ENCODE measurements at regions not wholly inside any gene's neighbourhood (a gene's known extent, or its start where the extent isn't known, plus 50 kb on each side); places are given as distances from the start of the nearest gene placed in this dataset.

DNA sequence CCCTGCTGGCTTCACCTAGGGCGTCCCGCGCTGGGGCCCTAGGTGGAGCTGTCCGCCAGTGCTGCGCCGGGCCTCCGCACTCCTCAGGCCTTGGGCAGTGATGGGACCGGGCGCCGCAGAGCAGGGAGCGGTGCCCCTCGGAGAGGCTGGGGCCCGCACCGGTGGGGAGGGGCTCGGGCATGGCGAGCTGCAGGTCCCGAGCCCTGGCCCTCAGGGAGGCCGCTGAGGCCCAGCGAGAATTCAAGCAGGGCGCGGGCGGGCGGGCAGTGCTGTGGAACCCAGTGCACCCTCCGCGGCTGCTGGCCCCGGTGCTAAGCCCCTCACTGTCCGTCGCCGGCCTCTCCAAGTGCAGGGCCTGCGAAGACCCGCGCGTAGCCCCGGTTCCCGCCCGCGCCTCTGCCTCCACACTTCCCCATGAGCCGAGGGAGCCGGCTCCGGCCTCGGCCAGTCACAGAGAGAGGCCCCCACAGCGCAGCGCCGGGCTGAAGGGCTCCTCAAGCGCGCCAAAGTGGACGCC lies 565.1 kb upstream of the NDST4 start:
- Histone ChIP-seq H3K4me1 (ENCODE audit: control insufficient read depth in 1 of 2, insufficient read depth in 2 of 2, low read depth in 1 of 2, low read length in 1 of 2) (no peaks in the 10 kb centered on the region), H3K4me3 (ENCODE audit: low read depth in 2 of 2, low read length in 1 of 2) (no peak overlapping the region), H2AFZ (ENCODE audit: low read depth) (no peak overlapping the region), H3F3A (replicated peaks; ENCODE audit: insufficient read depth) (no peaks in the 10 kb centered on the region), H3K36me3 (replicated peaks in 1 of 2; ENCODE audit: control insufficient read depth in 1 of 2, insufficient read depth in 2 of 2, low read length in 1 of 2) (no peaks in the 10 kb centered on the region), H3K9ac (no peak overlapping the region), H3K79me2 (ENCODE audit: insufficient read depth) (no peaks in the 10 kb centered on the region), H4K20me1 (ENCODE audit: insufficient read depth) (no peaks in the 10 kb centered on the region), H3K4me2 (no peak overlapping the region), H3K27me3 (ENCODE audit: insufficient read depth) (no peaks in the 10 kb centered on the region), H3K9me3 (no peaks in the 10 kb centered on the region), H3K9me2 (no peaks in the 10 kb centered on the region), H3K27ac (ENCODE audit: low read depth in 2 of 2, low read length in 1 of 2) (no peak overlapping the region)
- ChIA-PET POLR2A (no interaction called here), CTCF (no interaction called here)
- no peak for DNase-seq
- TF ChIP-seq GABPA (IDR thresholded peaks at IDR 0.05; ENCODE audit: low read depth) = no peak
- TF ChIP-seq MXI1 (IDR thresholded peaks at IDR 0.05; ENCODE audit: low read depth, low read length) = no peak
- TF ChIP-seq POLR2AphosphoS5 (IDR thresholded peaks at IDR 0.05; ENCODE audit: low read depth, low read length) = no peak
- TF ChIP-seq YY1 (IDR thresholded peaks at IDR 0.05; ENCODE audit: low read depth) = no peak
- TF ChIP-seq CHD2 (IDR thresholded peaks at IDR 0.05; ENCODE audit: low read length, partially characterized antibody) = no peak
- TF ChIP-seq FOXM1 (IDR thresholded peaks at IDR 0.05; ENCODE audit: low read depth) = no peak
- TF ChIP-seq, protein P1, sequence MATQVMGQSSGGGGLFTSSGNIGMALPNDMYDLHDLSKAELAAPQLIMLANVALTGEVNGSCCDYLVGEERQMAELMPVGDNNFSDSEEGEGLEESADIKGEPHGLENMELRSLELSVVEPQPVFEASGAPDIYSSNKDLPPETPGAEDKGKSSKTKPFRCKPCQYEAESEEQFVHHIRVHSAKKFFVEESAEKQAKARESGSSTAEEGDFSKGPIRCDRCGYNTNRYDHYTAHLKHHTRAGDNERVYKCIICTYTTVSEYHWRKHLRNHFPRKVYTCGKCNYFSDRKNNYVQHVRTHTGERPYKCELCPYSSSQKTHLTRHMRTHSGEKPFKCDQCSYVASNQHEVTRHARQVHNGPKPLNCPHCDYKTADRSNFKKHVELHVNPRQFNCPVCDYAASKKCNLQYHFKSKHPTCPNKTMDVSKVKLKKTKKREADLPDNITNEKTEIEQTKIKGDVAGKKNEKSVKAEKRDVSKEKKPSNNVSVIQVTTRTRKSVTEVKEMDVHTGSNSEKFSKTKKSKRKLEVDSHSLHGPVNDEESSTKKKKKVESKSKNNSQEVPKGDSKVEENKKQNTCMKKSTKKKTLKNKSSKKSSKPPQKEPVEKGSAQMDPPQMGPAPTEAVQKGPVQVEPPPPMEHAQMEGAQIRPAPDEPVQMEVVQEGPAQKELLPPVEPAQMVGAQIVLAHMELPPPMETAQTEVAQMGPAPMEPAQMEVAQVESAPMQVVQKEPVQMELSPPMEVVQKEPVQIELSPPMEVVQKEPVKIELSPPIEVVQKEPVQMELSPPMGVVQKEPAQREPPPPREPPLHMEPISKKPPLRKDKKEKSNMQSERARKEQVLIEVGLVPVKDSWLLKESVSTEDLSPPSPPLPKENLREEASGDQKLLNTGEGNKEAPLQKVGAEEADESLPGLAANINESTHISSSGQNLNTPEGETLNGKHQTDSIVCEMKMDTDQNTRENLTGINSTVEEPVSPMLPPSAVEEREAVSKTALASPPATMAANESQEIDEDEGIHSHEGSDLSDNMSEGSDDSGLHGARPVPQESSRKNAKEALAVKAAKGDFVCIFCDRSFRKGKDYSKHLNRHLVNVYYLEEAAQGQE (IDR thresholded peaks at IDR 0.05; ENCODE audit: low read depth, low read length) = no peak
- no peak for TF ChIP-seq TEAD4 (IDR thresholded peaks at IDR 0.05; ENCODE audit: borderline replicate concordance, insufficient read depth)
- TF ChIP-seq, protein P2, sequence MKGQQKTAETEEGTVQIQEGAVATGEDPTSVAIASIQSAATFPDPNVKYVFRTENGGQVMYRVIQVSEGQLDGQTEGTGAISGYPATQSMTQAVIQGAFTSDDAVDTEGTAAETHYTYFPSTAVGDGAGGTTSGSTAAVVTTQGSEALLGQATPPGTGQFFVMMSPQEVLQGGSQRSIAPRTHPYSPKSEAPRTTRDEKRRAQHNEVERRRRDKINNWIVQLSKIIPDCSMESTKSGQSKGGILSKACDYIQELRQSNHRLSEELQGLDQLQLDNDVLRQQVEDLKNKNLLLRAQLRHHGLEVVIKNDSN (IDR thresholded peaks at IDR 0.05; ENCODE audit: borderline replicate concordance, low read depth) = no peak
- TF ChIP-seq RXRA (IDR thresholded peaks at IDR 0.05; ENCODE audit: borderline replicate concordance, low read depth) = no peak
- no peak for TF ChIP-seq EP300 (IDR thresholded peaks at IDR 0.05; ENCODE audit: borderline replicate concordance in 1 of 2, low read depth in 1 of 2, low read length in 1 of 2)
- no peak for TF ChIP-seq ELF1 (IDR thresholded peaks at IDR 0.05)
- WGBS (ENCODE audit: low lambda C conversion rate) = 77% methylated on average over 25 of the region's 47 CpGs

DNA sequence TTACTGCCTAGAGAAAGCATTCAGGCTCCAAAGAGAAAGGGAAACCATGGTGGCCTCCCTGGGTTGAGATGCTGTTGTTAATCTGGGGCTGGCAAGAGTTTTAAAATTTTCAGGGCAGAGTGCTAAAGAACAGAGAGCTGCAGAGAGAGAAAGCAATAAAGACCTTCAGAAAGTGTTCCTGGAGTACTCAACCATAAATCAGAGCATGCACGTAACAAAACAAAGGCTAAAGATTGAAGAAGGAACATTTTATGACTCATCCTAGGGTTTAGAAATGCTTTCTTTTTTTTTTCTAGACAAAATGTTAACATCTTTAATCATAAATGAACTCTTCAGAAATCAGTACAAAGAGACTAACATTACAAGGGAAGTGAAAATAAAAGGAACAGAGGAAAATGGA lies 562.3 kb upstream of the NDST4 start:
- Histone ChIP-seq H3K27me3 (ENCODE audit: insufficient read depth) (no peaks in the 10 kb centered on the region), H2AFZ (ENCODE audit: low read depth) (no peak overlapping the region), H3K9ac (no peak overlapping the region), H3K9me2 (no peaks in the 10 kb centered on the region), H4K20me1 (ENCODE audit: insufficient read depth) (no peaks in the 10 kb centered on the region), H3K27ac (ENCODE audit: low read depth in 2 of 2, low read length in 1 of 2) (no peak overlapping the region), H3K4me1 (ENCODE audit: control insufficient read depth in 1 of 2, insufficient read depth in 2 of 2, low read depth in 1 of 2, low read length in 1 of 2) (no peaks in the 10 kb centered on the region), H3K9me3 (no peaks in the 10 kb centered on the region), H3K36me3 (replicated peaks in 1 of 2; ENCODE audit: control insufficient read depth in 1 of 2, insufficient read depth in 2 of 2, low read length in 1 of 2) (no peaks in the 10 kb centered on the region), H3K4me2 (no peak overlapping the region), H3K79me2 (ENCODE audit: insufficient read depth) (no peaks in the 10 kb centered on the region), H3K4me3 (ENCODE audit: low read depth in 2 of 2, low read length in 1 of 2) (no peak overlapping the region), H3F3A (replicated peaks; ENCODE audit: insufficient read depth) (no peaks in the 10 kb centered on the region)
- ChIA-PET POLR2A (no interaction called here), CTCF (no interaction called here)
- 9% methylated on average over 1 of the region's 1 CpG for WGBS (ENCODE audit: low lambda C conversion rate)
- DNase-seq = no peak
- TF ChIP-seq, protein P3, sequence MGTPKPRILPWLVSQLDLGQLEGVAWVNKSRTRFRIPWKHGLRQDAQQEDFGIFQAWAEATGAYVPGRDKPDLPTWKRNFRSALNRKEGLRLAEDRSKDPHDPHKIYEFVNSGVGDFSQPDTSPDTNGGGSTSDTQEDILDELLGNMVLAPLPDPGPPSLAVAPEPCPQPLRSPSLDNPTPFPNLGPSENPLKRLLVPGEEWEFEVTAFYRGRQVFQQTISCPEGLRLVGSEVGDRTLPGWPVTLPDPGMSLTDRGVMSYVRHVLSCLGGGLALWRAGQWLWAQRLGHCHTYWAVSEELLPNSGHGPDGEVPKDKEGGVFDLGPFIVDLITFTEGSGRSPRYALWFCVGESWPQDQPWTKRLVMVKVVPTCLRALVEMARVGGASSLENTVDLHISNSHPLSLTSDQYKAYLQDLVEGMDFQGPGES (IDR thresholded peaks at IDR 0.05; ENCODE audit: low read depth, low read length) = no peak
- TF ChIP-seq RAD21 (IDR thresholded peaks at IDR 0.05; ENCODE audit: low read length) = no peak
- no peak for TF ChIP-seq POLR2AphosphoS5 (IDR thresholded peaks at IDR 0.05; ENCODE audit: low read depth, low read length)
- TF ChIP-seq TCF12 (IDR thresholded peaks at IDR 0.05) = no peak
- no peak for TF ChIP-seq FOXJ3 (CRISPR knock-in tag; IDR thresholded peaks at IDR 0.05)
- no peak for TF ChIP-seq SIN3A (IDR thresholded peaks at IDR 0.05; ENCODE audit: borderline replicate concordance, low read depth, low read length)
- TF ChIP-seq EZH2phosphoT487 (IDR thresholded peaks at IDR 0.05; ENCODE audit: borderline replicate concordance, low read depth) = no peak
- no peak for TF ChIP-seq GABPA (IDR thresholded peaks at IDR 0.05; ENCODE audit: low read depth)
- no peak for TF ChIP-seq NRF1 (IDR thresholded peaks at IDR 0.05; ENCODE audit: low read depth, low read length)
- TF ChIP-seq, protein P4, sequence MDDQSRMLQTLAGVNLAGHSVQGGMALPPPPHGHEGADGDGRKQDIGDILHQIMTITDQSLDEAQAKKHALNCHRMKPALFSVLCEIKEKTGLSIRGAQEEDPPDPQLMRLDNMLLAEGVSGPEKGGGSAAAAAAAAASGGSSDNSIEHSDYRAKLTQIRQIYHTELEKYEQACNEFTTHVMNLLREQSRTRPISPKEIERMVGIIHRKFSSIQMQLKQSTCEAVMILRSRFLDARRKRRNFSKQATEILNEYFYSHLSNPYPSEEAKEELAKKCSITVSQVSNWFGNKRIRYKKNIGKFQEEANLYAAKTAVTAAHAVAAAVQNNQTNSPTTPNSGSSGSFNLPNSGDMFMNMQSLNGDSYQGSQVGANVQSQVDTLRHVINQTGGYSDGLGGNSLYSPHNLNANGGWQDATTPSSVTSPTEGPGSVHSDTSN (IDR thresholded peaks at IDR 0.05) = no peak
- TF ChIP-seq, protein P5, sequence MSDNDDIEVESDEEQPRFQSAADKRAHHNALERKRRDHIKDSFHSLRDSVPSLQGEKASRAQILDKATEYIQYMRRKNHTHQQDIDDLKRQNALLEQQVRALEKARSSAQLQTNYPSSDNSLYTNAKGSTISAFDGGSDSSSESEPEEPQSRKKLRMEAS (IDR thresholded peaks at IDR 0.05; ENCODE audit: low read depth) = no peak
- no peak for TF ChIP-seq FOXM1 (IDR thresholded peaks at IDR 0.05; ENCODE audit: low read depth)
- TF ChIP-seq YY1 (IDR thresholded peaks at IDR 0.05; ENCODE audit: low read depth) = no peak
- no peak for TF ChIP-seq RCOR1 (IDR thresholded peaks at IDR 0.05; ENCODE audit: low read length)
- TF ChIP-seq NFIC (IDR thresholded peaks at IDR 0.05; ENCODE audit: borderline replicate concordance) = no peak
- TF ChIP-seq MXI1 (IDR thresholded peaks at IDR 0.05; ENCODE audit: low read depth, low read length) = no peak
